Keratinocyte (primary cell): ENCODE measurements at regions not wholly inside any gene's neighbourhood (a gene's known extent, or its start where the extent isn't known, plus 50 kb on each side); places are given as distances from the start of the nearest gene placed in this dataset.

Source experiments
- DNase-seq: peaks from one replicate; pipeline ENCODE4 v3.0.0-alpha.2; 2011; ENCODE audit warnings: low read depth, missing footprints, low spot score
- FAIRE-seq: peaks from 2 replicates; lab custom pipeline; 2011; peaks lifted over from hg19 to GRCh38; lab: Jason Lieb, UNC
- H2AFZ ChIP-seq: 2 replicates; pipeline ENCODE4 v1.6.0; 2012; ENCODE audit warnings: low read length, control low read depth, inconsistent platforms; ENCODE audit not compliant: control insufficient read depth
- H3K27ac ChIP-seq: 2 replicates; pipeline ENCODE4 v1.5.1; 2011; ENCODE audit warnings: low read length; ENCODE audit not compliant: control insufficient read depth, insufficient read depth
- H3K27me3 ChIP-seq: 3 replicates; pipeline ENCODE4 v1.6.0; 2011; ENCODE audit warnings: low read length; ENCODE audit not compliant: control insufficient read depth, insufficient read depth; ENCODE audit errors: extremely low read depth
- H3K36me3 ChIP-seq, 2 experiments: 2 replicates in 1 of 2; 3 replicates in 1 of 2; pipeline ENCODE4 v1.5.1; 2011; ENCODE audit warnings: low read length in 2 of 2, mild to moderate bottlenecking in 1 of 2; ENCODE audit not compliant: control insufficient read depth in 2 of 2, insufficient read depth in 2 of 2; ENCODE audit errors: extremely low read depth in 1 of 2
- H3K4me1 ChIP-seq: 3 replicates; pipeline ENCODE4 v1.5.1; 2011; ENCODE audit warnings: low read length; ENCODE audit not compliant: control insufficient read depth, insufficient read depth; ENCODE audit errors: extremely low read depth
- H3K4me2 ChIP-seq: 3 replicates; pipeline ENCODE4 v1.6.0; 2011; ENCODE audit warnings: low read depth, low read length; ENCODE audit not compliant: control insufficient read depth, insufficient read depth; ENCODE audit errors: extremely low read depth
- H3K4me3 ChIP-seq, 3 experiments: fragments of 200-600 bp in 1 of 3; sonication (generic) in 1 of 3; 2 replicates in 2 of 3; 3 replicates in 1 of 3; pipeline ENCODE4 v1.5.1; 2011 to 2016; ENCODE audit warnings: low read length in 3 of 3, mild to moderate bottlenecking in 3 of 3, control low read depth in 2 of 3, inconsistent platforms in 1 of 3, low read depth in 1 of 3, mixed read lengths in 1 of 3, mixed run types in 1 of 3, moderate library complexity in 1 of 3; ENCODE audit not compliant: control insufficient read depth in 2 of 3, insufficient read depth in 2 of 3; ENCODE audit errors: extremely low read depth in 1 of 3
- H3K79me2 ChIP-seq: 2 replicates; pipeline ENCODE4 v1.6.0; 2012; ENCODE audit warnings: low read length; ENCODE audit not compliant: control insufficient read depth, insufficient read depth
- H3K9ac ChIP-seq: 3 replicates; pipeline ENCODE4 v1.6.0; 2011; ENCODE audit warnings: low read length; ENCODE audit not compliant: control insufficient read depth, insufficient read depth; ENCODE audit errors: extremely low read depth
- H3K9me1 ChIP-seq: 3 replicates; pipeline ENCODE4 v1.6.0; 2011; ENCODE audit warnings: low read length; ENCODE audit not compliant: control insufficient read depth, insufficient read depth; ENCODE audit errors: extremely low read depth
- H3K9me3 ChIP-seq: 2 replicates; pipeline ENCODE4 v1.5.1; 2012; ENCODE audit warnings: low read depth, low read length; ENCODE audit not compliant: control insufficient read depth
- H4K20me1 ChIP-seq: 3 replicates; pipeline ENCODE4 v1.6.0; 2011; ENCODE audit warnings: low read length; ENCODE audit not compliant: control insufficient read depth, insufficient read depth; ENCODE audit errors: extremely low read depth
- EZH2 ChIP-seq: IDR thresholded peaks from one replicate; pipeline ENCODE4 v1.6.1; 2012; ENCODE audit warnings: inconsistent platforms, mild to moderate bottlenecking, low read length, moderate library complexity
- dilution Hi-C: fragments of 300-500 bp; cut with MboI; formaldehyde crosslinking; loops from one replicate; pipeline ENCODE4 v1.7.0; 2020; ENCODE audit warnings: low sequenced_read_pairs; ENCODE audit not compliant: extremely low pct_ligation_motif_present
- TF ChIP-seq, protein P1 (sequence below), 3 experiments: IDR thresholded peaks in 1 of 3; conservative IDR thresholded peaks in 1 of 3; optimal IDR thresholded peaks in 1 of 3; 2 replicates in 2 of 3; 3 replicates in 1 of 3; pipeline versions ENCODE3 to v1.5.1; 2011; ENCODE audit warnings: low read length in 3 of 3, mild to moderate bottlenecking in 3 of 3, moderate library complexity in 2 of 3, control low read depth in 1 of 3, inconsistent platforms in 1 of 3; ENCODE audit not compliant: insufficient read depth in 2 of 3; ENCODE audit errors: extremely low read depth in 1 of 3

DNA sequence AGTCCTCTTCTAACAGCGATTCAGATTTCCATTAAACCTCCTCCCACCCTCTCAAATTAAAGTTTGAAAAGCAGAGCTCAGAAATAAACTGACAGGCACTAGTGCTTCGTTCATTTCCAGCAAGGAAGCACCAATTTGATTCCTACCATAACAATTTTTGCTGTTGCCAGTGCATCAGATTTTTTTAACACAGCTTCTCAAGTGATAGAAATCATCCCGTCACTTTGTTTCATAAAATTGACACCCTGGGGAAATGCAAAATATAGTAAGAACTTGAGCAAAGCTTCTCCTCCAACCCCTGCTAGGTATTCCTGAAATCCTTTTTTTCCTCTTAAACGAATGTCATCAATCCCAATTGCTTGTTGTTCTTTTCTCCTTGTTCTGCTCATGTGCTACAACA is 332.1 kb downstream of the FOXG1 start:
- no peaks in the 10 kb centered on the region for H4K20me1 ChIP-seq
- H3K4me3 ChIP-seq: no peak overlapping the region
- H3K9ac ChIP-seq: no peak overlapping the region
- no peak overlapping the region for H3K27ac ChIP-seq
- TF ChIP-seq, protein P1, sequence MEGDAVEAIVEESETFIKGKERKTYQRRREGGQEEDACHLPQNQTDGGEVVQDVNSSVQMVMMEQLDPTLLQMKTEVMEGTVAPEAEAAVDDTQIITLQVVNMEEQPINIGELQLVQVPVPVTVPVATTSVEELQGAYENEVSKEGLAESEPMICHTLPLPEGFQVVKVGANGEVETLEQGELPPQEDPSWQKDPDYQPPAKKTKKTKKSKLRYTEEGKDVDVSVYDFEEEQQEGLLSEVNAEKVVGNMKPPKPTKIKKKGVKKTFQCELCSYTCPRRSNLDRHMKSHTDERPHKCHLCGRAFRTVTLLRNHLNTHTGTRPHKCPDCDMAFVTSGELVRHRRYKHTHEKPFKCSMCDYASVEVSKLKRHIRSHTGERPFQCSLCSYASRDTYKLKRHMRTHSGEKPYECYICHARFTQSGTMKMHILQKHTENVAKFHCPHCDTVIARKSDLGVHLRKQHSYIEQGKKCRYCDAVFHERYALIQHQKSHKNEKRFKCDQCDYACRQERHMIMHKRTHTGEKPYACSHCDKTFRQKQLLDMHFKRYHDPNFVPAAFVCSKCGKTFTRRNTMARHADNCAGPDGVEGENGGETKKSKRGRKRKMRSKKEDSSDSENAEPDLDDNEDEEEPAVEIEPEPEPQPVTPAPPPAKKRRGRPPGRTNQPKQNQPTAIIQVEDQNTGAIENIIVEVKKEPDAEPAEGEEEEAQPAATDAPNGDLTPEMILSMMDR (optimal IDR thresholded peaks at IDR 0.05 in 1 of 3, IDR thresholded peaks at IDR 0.05 in 1 of 3, conservative IDR thresholded peaks at IDR 0.05 in 1 of 3; ENCODE audit: extremely low read depth in 1 of 3, insufficient read depth in 2 of 3, low read length in 3 of 3): no peak
- TF ChIP-seq EZH2: no peak
- dilution Hi-C loops: no loop called here
- no peak for DNase-seq
- no peaks in the 10 kb centered on the region for H3K27me3 ChIP-seq
- H3K9me1 ChIP-seq: no peaks in the 10 kb centered on the region
- no peaks in the 10 kb centered on the region for H3K36me3 ChIP-seq
- no peaks in the 10 kb centered on the region for H3K4me1 ChIP-seq
- H2AFZ ChIP-seq: no peak overlapping the region
- FAIRE-seq: no peak
- no peaks in the 10 kb centered on the region for H3K9me3 ChIP-seq
- no peaks in the 10 kb centered on the region for H3K79me2 ChIP-seq
- no peak overlapping the region for H3K4me2 ChIP-seq

DNA sequence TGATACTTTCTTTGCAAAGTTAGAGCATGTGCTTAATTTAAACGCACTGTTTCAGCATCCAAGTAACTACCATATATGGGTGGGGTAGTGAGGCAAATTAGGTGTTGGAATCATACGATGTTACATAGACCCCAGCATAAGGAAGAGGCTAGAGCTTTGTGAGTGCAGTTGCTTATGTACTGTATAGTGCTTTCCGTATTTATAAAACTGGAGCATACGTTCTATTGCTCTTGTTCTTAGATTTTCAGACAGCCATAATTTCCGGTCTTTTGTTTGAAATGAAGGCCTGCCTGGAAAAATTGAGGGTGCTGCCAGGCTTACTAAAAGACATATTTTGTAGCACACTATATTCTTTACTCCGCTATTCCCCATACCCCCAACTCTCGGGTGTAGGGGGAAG is 335.7 kb downstream of the FOXG1 start:
- TF ChIP-seq EZH2: no peak
- TF ChIP-seq, protein P1 (optimal IDR thresholded peaks at IDR 0.05 in 1 of 3, IDR thresholded peaks at IDR 0.05 in 1 of 3, conservative IDR thresholded peaks at IDR 0.05 in 1 of 3; ENCODE audit: extremely low read depth in 1 of 3, insufficient read depth in 2 of 3, low read length in 3 of 3): no peak
- H2AFZ ChIP-seq: no peak overlapping the region
- no peaks in the 10 kb centered on the region for H3K9me3 ChIP-seq
- H3K27me3 ChIP-seq: no peaks in the 10 kb centered on the region
- dilution Hi-C loops: no loop called here
- H3K27ac ChIP-seq: no peak overlapping the region
- no peaks in the 10 kb centered on the region for H3K4me1 ChIP-seq
- H3K4me3 ChIP-seq: no peak overlapping the region
- H3K9me1 ChIP-seq: no peaks in the 10 kb centered on the region
- no peak overlapping the region for H3K9ac ChIP-seq
- DNase-seq (no peak), FAIRE-seq (no peak)
- no peaks in the 10 kb centered on the region for H3K36me3 ChIP-seq
- no peaks in the 10 kb centered on the region for H4K20me1 ChIP-seq
- no peak overlapping the region for H3K4me2 ChIP-seq
- H3K79me2 ChIP-seq: no peaks in the 10 kb centered on the region
